HG02884 (cell line): ENCODE measurements at regions not wholly inside any gene's neighbourhood (a gene's known extent, or its start where the extent isn't known, plus 50 kb on each side); places are given as distances from the start of the nearest gene placed in this dataset.
"Not testable (repeated sequence)": the region's sequence is repeated elsewhere in the genome, so short reads cannot be mapped to it uniquely, and the experiment has no call there.

ENCODE experiments used
- ATAC-seq: cut with Tn5 transposase; IDR thresholded peaks from one replicate; pipeline ENCODE4 v1.9.1; 2021; ENCODE audit warnings: mild to moderate bottlenecking, moderate library complexity; ENCODE audit not compliant: unreplicated experiment

GRCh38 chr21:22138297-22139016, 1140.2 kb downstream of the NCAM2 start:
- ATAC-seq = no peak

GRCh38 chr21:22145545-22145944, 1147.3 kb downstream of the NCAM2 start:
- no peak for ATAC-seq

GRCh38 chr21:22154579-22155274, 1156.5 kb downstream of the NCAM2 start:
- ATAC-seq = peak; percentile 64

- no peak for ATAC-seq
Observed at GRCh38 chr21:22164912-22165311, 1166.7 kb downstream of the NCAM2 start.

GRCh38 chr21:22174746-22175145, 1176.5 kb downstream of the NCAM2 start:
- no peak for ATAC-seq

- no peak for ATAC-seq
Observed at GRCh38 chr21:22189278-22189677, 1191.1 kb downstream of the NCAM2 start.

GRCh38 chr21:22191581-22191980, 1193.4 kb downstream of the NCAM2 start:
- ATAC-seq = no peak

GRCh38 chr21:22192766-22193165, 1194.6 kb downstream of the NCAM2 start:
- ATAC-seq = no peak

GRCh38 chr21:22194986-22195385, 1196.8 kb downstream of the NCAM2 start:
- ATAC-seq = not testable (repeated sequence)

GRCh38 chr21:22200378-22201092, 1202.3 kb downstream of the NCAM2 start:
- ATAC-seq = no peak

- ATAC-seq = no peak
Observed at GRCh38 chr21:22201126-22201525, 1202.9 kb downstream of the NCAM2 start.

- no peak for ATAC-seq
Observed at GRCh38 chr21:22201669-22202068, 1203.5 kb downstream of the NCAM2 start.

GRCh38 chr21:22209304-22209700, 1211.1 kb downstream of the NCAM2 start:
- ATAC-seq = no peak

GRCh38 chr21:22211943-22212342, 1213.7 kb downstream of the NCAM2 start:
- ATAC-seq = no peak

- ATAC-seq = peak; percentile 92
Observed at GRCh38 chr21:22223385-22223784, 1225.2 kb downstream of the NCAM2 start.

- ATAC-seq = peak; percentile 71
Observed at GRCh38 chr21:22224261-22224660, 1226.1 kb downstream of the NCAM2 start.

- no peak for ATAC-seq
Observed at GRCh38 chr21:22225299-22225698, 1227.1 kb downstream of the NCAM2 start.

- no peak for ATAC-seq
Observed at GRCh38 chr21:22231013-22231412, 1232.8 kb downstream of the NCAM2 start.

GRCh38 chr21:22235866-22236590, 1237.8 kb downstream of the NCAM2 start:
- no peak for ATAC-seq

GRCh38 chr21:22244516-22244915, 1246.3 kb downstream of the NCAM2 start:
- no peak for ATAC-seq

GRCh38 chr21:22250355-22250754, 1252.1 kb downstream of the NCAM2 start:
- no peak for ATAC-seq
